MM.1S (cell line): ENCODE measurements at regions not wholly inside any gene's neighbourhood (a gene's known extent, or its start where the extent isn't known, plus 50 kb on each side); places are given as distances from the start of the nearest gene placed in this dataset.

ENCODE experiments used
- DNase-seq: peaks from one replicate; pipeline ENCODE4 v3.0.0-alpha.2; 2015
- H2AFZ ChIP-seq: fragments of 300-600 bp; sonication (generic); 2 replicates; pipeline ENCODE4 v1.6.0; 2016; ENCODE audit warnings: antibody characterized with exemption, low read length
- H3F3A ChIP-seq: fragments of 300-600 bp; sonication (generic); 2 replicates; pipeline ENCODE4 v1.6.1; 2016; ENCODE audit warnings: mild to moderate bottlenecking, antibody characterized with exemption, low read length, moderate library complexity, mixed read lengths; ENCODE audit not compliant: insufficient read depth
- H3K27ac ChIP-seq: fragments of 300-600 bp; sonication (generic); 2 replicates; pipeline ENCODE4 v1.5.1; 2016; ENCODE audit warnings: mild to moderate bottlenecking, low read length
- H3K27me3 ChIP-seq: fragments of 300-600 bp; sonication (generic); replicated peaks from 2 replicates; pipeline ENCODE4 v1.6.0; 2016; ENCODE audit warnings: low read length; ENCODE audit not compliant: insufficient read depth
- H3K36me3 ChIP-seq: fragments of 300-600 bp; sonication (generic); replicated peaks from 2 replicates; pipeline ENCODE4 v1.6.1; 2016; ENCODE audit warnings: mild to moderate bottlenecking, low read length, mixed read lengths; ENCODE audit not compliant: insufficient read depth
- H3K4me1 ChIP-seq: fragments of 300-600 bp; sonication (generic); 2 replicates; pipeline ENCODE4 v1.6.1; 2016; ENCODE audit warnings: low read length, mixed read lengths
- H3K4me2 ChIP-seq: fragments of 300-600 bp; sonication (generic); 2 replicates; pipeline ENCODE4 v1.6.0; 2016; ENCODE audit warnings: low read depth, low read length
- H3K4me3 ChIP-seq: fragments of 300-600 bp; sonication (generic); 2 replicates; pipeline ENCODE4 v1.5.1; 2016; ENCODE audit warnings: low read length, mixed read lengths
- H3K79me2 ChIP-seq: fragments of 300-600 bp; sonication (generic); 2 replicates; pipeline ENCODE4 v1.6.1; 2016; ENCODE audit warnings: mixed run types, low read length, mixed read lengths
- H3K9ac ChIP-seq: fragments of 300-600 bp; sonication (generic); 2 replicates; pipeline ENCODE4 v1.6.1; 2016; ENCODE audit warnings: low read length, mixed read lengths
- H3K9me2 ChIP-seq: fragments of 300-600 bp; sonication (generic); replicated peaks from 2 replicates; pipeline ENCODE4 v1.6.1; 2016; ENCODE audit warnings: mild to moderate bottlenecking, low read length, mixed read lengths; ENCODE audit not compliant: insufficient read depth
- H3K9me3 ChIP-seq: fragments of 300-600 bp; sonication (generic); replicated peaks from 2 replicates; pipeline ENCODE4 v1.6.1; 2016; ENCODE audit warnings: mild to moderate bottlenecking, low read length, mixed read lengths; ENCODE audit not compliant: insufficient read depth
- H4K20me1 ChIP-seq: fragments of 300-600 bp; sonication (generic); 2 replicates; pipeline ENCODE4 v1.6.1; 2016; ENCODE audit warnings: mild to moderate bottlenecking, low read length, moderate library complexity, mixed read lengths; ENCODE audit not compliant: insufficient read depth
- CTCF ChIP-seq: fragments of 300-600 bp; sonication (generic); IDR thresholded peaks from 2 replicates; pipeline ENCODE4 v1.5.1; 2016; ENCODE audit warnings: antibody characterized with exemption, low read length, mixed read lengths
- EZH2 ChIP-seq: fragments of 300-600 bp; sonication (generic); optimal IDR thresholded peaks from 2 replicates; pipeline ENCODE3; 2017; ENCODE audit warnings: low read depth, mild to moderate bottlenecking, antibody characterized with exemption, low read length, mixed read lengths
- EZH2phosphoT487 ChIP-seq: fragments of 300-600 bp; sonication (generic); IDR thresholded peaks from 2 replicates; pipeline ENCODE4 v1.6.1; 2018; ENCODE audit warnings: antibody characterized with exemption, low read length

- no peak for TF ChIP-seq CTCF
- no peak for TF ChIP-seq EZH2phosphoT487
- no peak overlapping the region for H3K4me2 ChIP-seq
- no peaks in the 10 kb centered on the region for H3K79me2 ChIP-seq
- H3K9ac ChIP-seq: no peak overlapping the region
- H3K27me3 ChIP-seq: no peaks in the 10 kb centered on the region
- peaks cover 12% of the 10 kb centered on the region for H3K4me1 ChIP-seq
- H3K27ac ChIP-seq: no peak overlapping the region
- no peaks in the 10 kb centered on the region for H3K9me2 ChIP-seq
- no peak for DNase-seq
- H3K4me3 ChIP-seq: no peak overlapping the region
- H3K9me3 ChIP-seq: no peaks in the 10 kb centered on the region
- no peaks in the 10 kb centered on the region for H3K36me3 ChIP-seq
- no peak overlapping the region for H2AFZ ChIP-seq
- H4K20me1 ChIP-seq: no peaks in the 10 kb centered on the region
- H3F3A ChIP-seq: no peaks in the 10 kb centered on the region
These were observed 80.7 kb downstream of the C7orf25 start for GRCh38 chr7:42831006-42831717.

- H2AFZ ChIP-seq: no peak overlapping the region
- H3K4me1 ChIP-seq: no peaks in the 10 kb centered on the region
- no peaks in the 10 kb centered on the region for H3K27me3 ChIP-seq
- H3K9me2 ChIP-seq: 0 out of 2 replicates have a peak, but pooled peaks cover 2% of the 10 kb centered on the region
- H3K79me2 ChIP-seq: no peaks in the 10 kb centered on the region
- H3K9me3 ChIP-seq: no peaks in the 10 kb centered on the region
- no peak overlapping the region for H3K9ac ChIP-seq
- no peaks in the 10 kb centered on the region for H3K36me3 ChIP-seq
- no peak for DNase-seq
- H3K27ac ChIP-seq: no peak overlapping the region
- TF ChIP-seq EZH2 (no peak), EZH2phosphoT487 (no peak), CTCF (no peak)
- H3K4me2 ChIP-seq: no peak overlapping the region
- H3F3A ChIP-seq: no peaks in the 10 kb centered on the region
- H4K20me1 ChIP-seq: no peaks in the 10 kb centered on the region
- no peak overlapping the region for H3K4me3 ChIP-seq
These were observed 99.1 kb downstream of the C7orf25 start for GRCh38 chr7:42812779-42813178.

GRCh38 chr7:42805601-42806000 is 106.3 kb downstream of the C7orf25 start:
- no peaks in the 10 kb centered on the region for H3K9me3 ChIP-seq
- H3K9me2 ChIP-seq: no peaks in the 10 kb centered on the region
- TF ChIP-seq CTCF: no peak
- no peak for TF ChIP-seq EZH2phosphoT487
- no peak for TF ChIP-seq EZH2
- no peaks in the 10 kb centered on the region for H3K79me2 ChIP-seq
- H3K4me2 ChIP-seq: no peak overlapping the region
- no peaks in the 10 kb centered on the region for H3K4me1 ChIP-seq
- H3K4me3 ChIP-seq: no peak overlapping the region
- no peaks in the 10 kb centered on the region for H4K20me1 ChIP-seq
- no peak for DNase-seq
- H3K9ac ChIP-seq: no peak overlapping the region
- no peaks in the 10 kb centered on the region for H3K27me3 ChIP-seq
- H2AFZ ChIP-seq: no peak overlapping the region
- no peaks in the 10 kb centered on the region for H3F3A ChIP-seq
- H3K36me3 ChIP-seq: no peaks in the 10 kb centered on the region
- no peak overlapping the region for H3K27ac ChIP-seq
